ENCODE measurements at regions not wholly inside any gene's neighbourhood (a gene's known extent, or its start where the extent isn't known, plus 50 kb on each side); places are given as distances from the start of the nearest gene placed in this dataset.

DNA sequence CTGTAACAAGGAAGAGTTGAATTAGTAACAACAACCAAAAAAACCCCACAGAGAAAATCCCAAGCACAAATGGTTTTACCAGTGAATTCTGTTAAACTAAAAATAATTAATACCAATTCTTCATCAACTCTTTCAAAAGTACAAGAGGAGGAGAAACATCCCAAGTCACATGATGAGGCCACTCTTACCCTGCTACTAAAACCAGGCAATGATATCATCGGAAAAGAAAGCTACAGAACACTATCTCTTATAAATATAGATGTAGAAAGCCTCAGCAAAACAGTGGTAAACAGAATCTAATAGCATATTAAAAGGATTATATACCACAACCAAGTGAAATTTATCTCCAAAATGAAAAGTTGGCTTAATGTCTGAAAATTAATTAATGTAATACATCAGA is 168.1 kb upstream of the SLCO3A1 start:
- no peaks in the 10 kb centered on the region for H3K4me1 Mint-ChIP-seq
- DNase-seq = no peak
- Histone ChIP-seq H3K9ac (ENCODE audit: extremely low read depth, low read length, poor library complexity, severe bottlenecking) (no peak overlapping the region), H3K9me3 (ENCODE audit: control insufficient read depth, low read length) (no peaks in the 10 kb centered on the region), H3K27me3 (ENCODE audit: control insufficient read depth, insufficient read depth, low read length, poor library complexity, severe bottlenecking) (no peaks in the 10 kb centered on the region), H3K4me3 (ENCODE audit: low read length) (no peak overlapping the region), H3K4me1 (ENCODE audit: control insufficient read depth, insufficient read depth, low read length) (no peaks in the 10 kb centered on the region), H3K27ac (ENCODE audit: low read depth, low read length) (no peak overlapping the region), H3K36me3 (ENCODE audit: control insufficient read depth, insufficient read depth, low read length) (no peaks in the 10 kb centered on the region)
- no peak overlapping the region for H3K27ac Mint-ChIP-seq
- WGBS, 2 experiments (ENCODE audit: insufficient coverage in 1 of 2, insufficient read length in 1 of 2) = 100% methylated on average over 1 of the region's 1 CpG; no CpG with 5 or more reads in 1 of the 2 experiments
- TF ChIP-seq, protein P1, sequence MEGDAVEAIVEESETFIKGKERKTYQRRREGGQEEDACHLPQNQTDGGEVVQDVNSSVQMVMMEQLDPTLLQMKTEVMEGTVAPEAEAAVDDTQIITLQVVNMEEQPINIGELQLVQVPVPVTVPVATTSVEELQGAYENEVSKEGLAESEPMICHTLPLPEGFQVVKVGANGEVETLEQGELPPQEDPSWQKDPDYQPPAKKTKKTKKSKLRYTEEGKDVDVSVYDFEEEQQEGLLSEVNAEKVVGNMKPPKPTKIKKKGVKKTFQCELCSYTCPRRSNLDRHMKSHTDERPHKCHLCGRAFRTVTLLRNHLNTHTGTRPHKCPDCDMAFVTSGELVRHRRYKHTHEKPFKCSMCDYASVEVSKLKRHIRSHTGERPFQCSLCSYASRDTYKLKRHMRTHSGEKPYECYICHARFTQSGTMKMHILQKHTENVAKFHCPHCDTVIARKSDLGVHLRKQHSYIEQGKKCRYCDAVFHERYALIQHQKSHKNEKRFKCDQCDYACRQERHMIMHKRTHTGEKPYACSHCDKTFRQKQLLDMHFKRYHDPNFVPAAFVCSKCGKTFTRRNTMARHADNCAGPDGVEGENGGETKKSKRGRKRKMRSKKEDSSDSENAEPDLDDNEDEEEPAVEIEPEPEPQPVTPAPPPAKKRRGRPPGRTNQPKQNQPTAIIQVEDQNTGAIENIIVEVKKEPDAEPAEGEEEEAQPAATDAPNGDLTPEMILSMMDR (conservative IDR thresholded peaks at IDR 0.05) = no peak
- no peak overlapping the region for H3K4me3 Mint-ChIP-seq
- no peaks in the 10 kb centered on the region for H3K9me3 Mint-ChIP-seq
- no peaks in the 10 kb centered on the region for H3K36me3 Mint-ChIP-seq (ENCODE audit: low read depth)
- H3K27me3 Mint-ChIP-seq (ENCODE audit: insufficient read depth) = peaks cover 7% of the 10 kb centered on the region

DNA sequence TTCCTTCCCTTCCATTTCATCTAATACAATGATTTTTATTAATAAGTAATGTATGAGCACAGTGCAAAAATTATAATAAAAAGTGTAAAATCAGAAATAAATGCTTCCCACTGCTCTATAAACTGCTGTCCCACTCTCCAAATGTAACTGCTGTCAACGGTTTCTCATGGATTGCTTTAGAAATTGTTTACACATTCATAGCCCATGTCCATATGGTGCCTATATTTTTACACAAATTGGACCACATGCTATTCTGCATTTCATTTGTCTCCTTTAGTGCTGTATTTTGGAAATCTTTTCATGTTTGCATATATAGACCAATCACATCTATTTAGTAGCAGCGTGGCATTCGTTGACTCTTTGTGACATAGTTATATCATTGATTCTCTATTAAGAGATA is 164.7 kb upstream of the SLCO3A1 start:
- H3K36me3 Mint-ChIP-seq (ENCODE audit: low read depth) = no peaks in the 10 kb centered on the region
- H3K27me3 ChIP-seq (ENCODE audit: control insufficient read depth, insufficient read depth, low read length, poor library complexity, severe bottlenecking) = no peaks in the 10 kb centered on the region
- no peak for DNase-seq
- H3K4me1 ChIP-seq (ENCODE audit: control insufficient read depth, insufficient read depth, low read length) = no peaks in the 10 kb centered on the region
- no peaks in the 10 kb centered on the region for H3K36me3 ChIP-seq (ENCODE audit: control insufficient read depth, insufficient read depth, low read length)
- H3K27me3 Mint-ChIP-seq (ENCODE audit: insufficient read depth) = no peaks in the 10 kb centered on the region
- H3K4me1 Mint-ChIP-seq = no peaks in the 10 kb centered on the region
- no peak overlapping the region for H3K4me3 ChIP-seq (ENCODE audit: low read length)
- H3K9ac ChIP-seq (ENCODE audit: extremely low read depth, low read length, poor library complexity, severe bottlenecking) = no peak overlapping the region
- no peak overlapping the region for H3K4me3 Mint-ChIP-seq
- no peaks in the 10 kb centered on the region for H3K9me3 Mint-ChIP-seq
- no peak overlapping the region for H3K27ac Mint-ChIP-seq
- 89 to 94% methylated on average over 1 of the region's 3 CpGs for WGBS, 2 experiments (ENCODE audit: insufficient coverage in 1 of 2, insufficient read length in 1 of 2)
- no peak overlapping the region for H3K27ac ChIP-seq (ENCODE audit: low read depth, low read length)
- TF ChIP-seq, protein P1 (conservative IDR thresholded peaks at IDR 0.05) = no peak
- H3K9me3 ChIP-seq (ENCODE audit: control insufficient read depth, low read length) = no peaks in the 10 kb centered on the region

DNA sequence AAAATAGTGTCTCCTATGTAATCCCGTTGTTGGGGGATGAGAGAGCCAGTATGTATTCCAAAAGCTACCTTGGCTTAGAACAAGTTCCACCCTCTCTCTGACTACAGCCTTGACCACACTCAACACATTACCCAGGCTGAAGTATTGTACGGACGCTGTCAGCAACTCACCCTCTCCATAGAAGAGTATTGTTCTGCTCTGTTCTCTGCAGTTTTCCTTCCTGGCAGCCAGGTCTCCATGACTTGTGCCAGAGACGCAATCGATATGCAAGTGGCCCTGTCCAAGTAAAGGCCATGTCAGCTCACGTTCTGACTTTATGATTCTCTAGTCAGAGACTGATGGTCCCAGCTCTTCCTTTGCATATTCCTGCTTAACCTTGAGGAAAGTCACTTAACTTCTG is 164.1 kb upstream of the SLCO3A1 start:
- H3K4me3 Mint-ChIP-seq = no peak overlapping the region
- no peaks in the 10 kb centered on the region for H3K4me1 Mint-ChIP-seq

More for the DNA sequence above, 164.1 kb upstream of the SLCO3A1 start:
- H3K9me3 ChIP-seq (ENCODE audit: control insufficient read depth, low read length) = no peaks in the 10 kb centered on the region
- Mint-ChIP-seq H3K9me3 (no peaks in the 10 kb centered on the region), H3K36me3 (ENCODE audit: low read depth) (no peaks in the 10 kb centered on the region), H3K27ac (no peak overlapping the region), H3K27me3 (ENCODE audit: insufficient read depth) (no peaks in the 10 kb centered on the region)
- no peak overlapping the region for H3K27ac ChIP-seq (ENCODE audit: low read depth, low read length)
- no peak overlapping the region for H3K9ac ChIP-seq (ENCODE audit: extremely low read depth, low read length, poor library complexity, severe bottlenecking)
- 91 to 94% methylated on average over 3 to 6 of the region's 6 CpGs for WGBS, 2 experiments (ENCODE audit: insufficient coverage in 1 of 2, insufficient read length in 1 of 2)
- no peak for DNase-seq
- TF ChIP-seq, protein P1 (conservative IDR thresholded peaks at IDR 0.05) = no peak
- no peaks in the 10 kb centered on the region for H3K4me1 ChIP-seq (ENCODE audit: control insufficient read depth, insufficient read depth, low read length)
- no peaks in the 10 kb centered on the region for H3K36me3 ChIP-seq (ENCODE audit: control insufficient read depth, insufficient read depth, low read length)
- H3K4me3 ChIP-seq (ENCODE audit: low read length) = no peak overlapping the region
- no peaks in the 10 kb centered on the region for H3K27me3 ChIP-seq (ENCODE audit: control insufficient read depth, insufficient read depth, low read length, poor library complexity, severe bottlenecking)
